ENCODE measurements at regions not wholly inside any gene's neighbourhood (a gene's known extent, or its start where the extent isn't known, plus 50 kb on each side); places are given as distances from the start of the nearest gene placed in this dataset.

DNA sequence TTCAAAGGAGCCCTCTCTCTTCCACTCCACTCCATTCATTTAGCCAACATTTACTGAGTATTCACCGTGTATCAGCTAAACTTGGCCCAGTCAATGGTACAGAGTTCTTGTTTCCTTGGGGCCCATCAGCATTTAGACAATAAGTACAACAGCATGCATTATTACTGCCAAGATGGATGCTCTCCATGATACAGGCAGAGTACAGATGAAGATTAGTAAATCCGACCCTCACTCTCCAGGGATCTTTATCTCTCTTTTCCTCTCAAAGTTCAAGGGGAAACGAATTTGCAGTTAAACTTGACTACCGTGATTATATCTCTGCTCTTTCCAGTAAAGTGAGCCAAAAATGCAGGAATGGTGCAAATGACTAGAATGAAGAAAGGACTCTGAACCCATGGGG, 184.6 kb upstream of the DUSP10 start:
- no peak for DNase-seq
- H3K9me3 ChIP-seq = no peaks in the 10 kb centered on the region
- TF ChIP-seq, protein P1, sequence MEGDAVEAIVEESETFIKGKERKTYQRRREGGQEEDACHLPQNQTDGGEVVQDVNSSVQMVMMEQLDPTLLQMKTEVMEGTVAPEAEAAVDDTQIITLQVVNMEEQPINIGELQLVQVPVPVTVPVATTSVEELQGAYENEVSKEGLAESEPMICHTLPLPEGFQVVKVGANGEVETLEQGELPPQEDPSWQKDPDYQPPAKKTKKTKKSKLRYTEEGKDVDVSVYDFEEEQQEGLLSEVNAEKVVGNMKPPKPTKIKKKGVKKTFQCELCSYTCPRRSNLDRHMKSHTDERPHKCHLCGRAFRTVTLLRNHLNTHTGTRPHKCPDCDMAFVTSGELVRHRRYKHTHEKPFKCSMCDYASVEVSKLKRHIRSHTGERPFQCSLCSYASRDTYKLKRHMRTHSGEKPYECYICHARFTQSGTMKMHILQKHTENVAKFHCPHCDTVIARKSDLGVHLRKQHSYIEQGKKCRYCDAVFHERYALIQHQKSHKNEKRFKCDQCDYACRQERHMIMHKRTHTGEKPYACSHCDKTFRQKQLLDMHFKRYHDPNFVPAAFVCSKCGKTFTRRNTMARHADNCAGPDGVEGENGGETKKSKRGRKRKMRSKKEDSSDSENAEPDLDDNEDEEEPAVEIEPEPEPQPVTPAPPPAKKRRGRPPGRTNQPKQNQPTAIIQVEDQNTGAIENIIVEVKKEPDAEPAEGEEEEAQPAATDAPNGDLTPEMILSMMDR (IDR thresholded peaks at IDR 0.05) = no peak
- H3K27me3 ChIP-seq = no peaks in the 10 kb centered on the region
- no peaks in the 10 kb centered on the region for H3K36me3 ChIP-seq
- H3K4me1 ChIP-seq = no peaks in the 10 kb centered on the region
- H3K27ac ChIP-seq = no peak overlapping the region
- no peak overlapping the region for H3K4me3 ChIP-seq
- H3K9ac ChIP-seq (ENCODE audit: low read depth in 2 of 2, low read length in 2 of 2) = no peak overlapping the region
- intact Hi-C loops (cut with DNase I) = no loop called here

DNA sequence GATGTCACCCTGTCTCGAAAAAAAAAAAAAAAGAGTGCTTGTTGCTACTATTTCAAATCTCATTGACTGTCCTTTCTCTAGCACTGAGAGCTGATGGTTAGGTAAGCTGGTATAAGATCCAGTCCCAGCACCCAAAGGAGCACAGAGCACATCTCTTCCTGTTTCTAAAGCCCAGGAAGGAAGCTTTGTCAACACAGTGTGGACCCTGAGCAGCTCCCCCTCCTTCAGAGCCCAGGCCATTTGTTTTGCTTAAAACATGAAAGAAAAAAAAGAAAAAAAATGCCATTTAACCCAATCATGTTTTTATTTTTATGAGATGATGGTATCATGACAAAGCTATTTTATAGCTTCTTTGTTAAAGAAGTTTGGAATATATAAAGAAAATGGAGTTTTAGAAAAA, 184.1 kb upstream of the DUSP10 start:
- H3K9ac ChIP-seq (ENCODE audit: low read depth in 2 of 2, low read length in 2 of 2) = no peak overlapping the region
- no peaks in the 10 kb centered on the region for H3K4me1 ChIP-seq
- H3K9me3 ChIP-seq = no peaks in the 10 kb centered on the region
- H3K4me3 ChIP-seq = no peak overlapping the region
- no peaks in the 10 kb centered on the region for H3K36me3 ChIP-seq
- TF ChIP-seq, protein P1 (IDR thresholded peaks at IDR 0.05) = no peak
- H3K27ac ChIP-seq = no peak overlapping the region
- intact Hi-C loops (cut with DNase I) = no loop called here
- no peak for DNase-seq
- H3K27me3 ChIP-seq = no peaks in the 10 kb centered on the region

DNA sequence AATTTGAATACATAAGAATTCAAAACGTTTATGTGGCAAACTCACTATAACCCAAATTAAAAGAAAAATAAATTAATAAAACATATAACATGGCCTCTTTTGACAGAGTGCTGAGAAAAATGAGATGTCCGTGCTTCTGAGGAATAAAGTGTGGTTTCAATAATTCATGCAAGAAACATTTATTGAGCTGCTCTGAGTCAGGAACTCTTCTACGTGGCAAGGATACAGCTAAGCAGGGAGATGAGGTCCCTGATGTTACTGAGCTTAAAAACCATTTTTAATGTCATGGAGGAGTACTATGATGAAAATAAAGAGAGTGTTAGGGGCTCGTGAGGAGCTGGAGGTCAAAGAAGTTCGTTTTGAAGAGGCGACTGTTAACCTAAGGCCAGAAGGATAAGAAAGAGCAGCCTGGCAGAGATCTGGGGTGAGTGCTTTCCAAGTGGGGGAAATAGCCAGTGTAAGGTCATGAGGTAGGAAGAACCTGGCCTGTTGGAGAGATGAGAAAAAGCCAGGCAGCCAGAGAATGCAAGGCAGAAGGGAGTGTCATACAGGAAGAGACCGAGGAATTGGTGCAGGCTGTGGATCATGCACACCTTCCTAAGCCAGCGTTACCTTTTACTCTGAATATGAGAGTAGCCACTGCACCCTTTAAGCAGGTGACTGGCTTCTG, 182.2 kb upstream of the DUSP10 start:
- Histone ChIP-seq H3K9ac (ENCODE audit: low read depth in 2 of 2, low read length in 2 of 2) (no peak overlapping the region), H3K36me3 (no peaks in the 10 kb centered on the region), H3K9me3 (no peaks in the 10 kb centered on the region), H3K27ac (no peak overlapping the region), H3K4me3 (no peak overlapping the region), H3K4me1 (no peaks in the 10 kb centered on the region), H3K27me3 (no peaks in the 10 kb centered on the region)
- DNase-seq = no peak
- intact Hi-C loops (cut with DNase I) = no loop called here
- TF ChIP-seq, protein P1 (IDR thresholded peaks at IDR 0.05) = no peak

DNA sequence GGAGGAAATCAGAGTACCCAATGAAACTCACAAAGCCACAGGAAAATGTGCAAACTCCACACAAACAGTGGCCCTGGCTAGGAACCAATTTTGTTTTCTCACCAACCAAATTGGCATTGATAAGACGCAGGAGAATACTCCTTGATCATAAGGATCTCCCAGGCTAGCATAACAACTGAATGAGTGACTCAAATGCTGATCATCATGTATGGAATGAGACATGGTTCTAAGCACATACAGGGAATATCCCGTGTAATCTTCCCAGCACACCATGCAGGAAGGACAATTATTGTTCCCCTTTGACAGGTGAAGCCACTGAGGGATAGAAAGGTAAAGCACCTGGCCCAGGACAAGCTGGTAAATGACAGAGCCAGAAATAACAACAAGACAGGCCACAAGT, 180.0 kb upstream of the DUSP10 start:
- Histone ChIP-seq H3K4me1 (no peaks in the 10 kb centered on the region), H3K4me3 (no peak overlapping the region), H3K9me3 (no peaks in the 10 kb centered on the region), H3K27me3 (no peaks in the 10 kb centered on the region), H3K36me3 (no peaks in the 10 kb centered on the region), H3K9ac (ENCODE audit: low read depth in 2 of 2, low read length in 2 of 2) (no peak overlapping the region), H3K27ac (no peak overlapping the region)
- TF ChIP-seq, protein P1 (IDR thresholded peaks at IDR 0.05) = no peak
- no peak for DNase-seq
- intact Hi-C loops (cut with DNase I) = no loop called here

DNA sequence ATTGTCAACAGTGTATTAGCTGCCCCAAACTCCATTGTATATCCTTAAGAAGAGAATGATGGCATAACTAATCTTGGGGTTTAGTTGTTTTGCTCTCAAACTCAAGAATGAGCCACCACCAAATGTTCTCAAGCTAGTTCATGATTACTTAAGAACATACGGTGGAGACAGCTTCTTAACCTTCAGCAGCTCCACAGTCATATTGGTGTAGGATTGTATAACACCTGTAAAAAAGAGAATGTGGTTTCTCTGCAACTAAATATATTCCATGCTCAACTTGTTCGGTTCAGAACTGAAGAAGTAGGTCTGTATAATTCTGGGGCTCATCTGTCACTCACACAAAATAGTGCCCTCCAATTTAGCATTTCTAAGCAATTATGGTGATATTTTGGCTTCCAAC, 177.9 kb upstream of the DUSP10 start:
- DNase-seq = no peak
- intact Hi-C loops (cut with DNase I) = no loop called here
- Histone ChIP-seq H3K36me3 (no peaks in the 10 kb centered on the region), H3K9me3 (no peaks in the 10 kb centered on the region), H3K4me1 (no peaks in the 10 kb centered on the region), H3K27me3 (no peaks in the 10 kb centered on the region), H3K4me3 (no peak overlapping the region), H3K27ac (no peak overlapping the region), H3K9ac (ENCODE audit: low read depth in 2 of 2, low read length in 2 of 2) (no peak overlapping the region)
- TF ChIP-seq, protein P1 (IDR thresholded peaks at IDR 0.05) = no peak
